Ammon's horn (tissue), 1 donor: ENCODE measurements at regions not wholly inside any gene's neighbourhood (a gene's known extent, or its start where the extent isn't known, plus 50 kb on each side); places are given as distances from the start of the nearest gene placed in this dataset.

Experiments
- DNase-seq: peaks from one replicate; pipeline ENCODE4 v3.0.0-alpha.2; 2016; ENCODE audit warnings: low spot score

GRCh38 chr2:177118636-177119035 lies 94.0 kb upstream of the HNRNPA3 start:
- DNase-seq = no peak

GRCh38 chr2:177119099-177119498 lies 93.5 kb upstream of the HNRNPA3 start:
- DNase-seq = no peak

GRCh38 chr2:177123048-177123447 lies 89.5 kb upstream of the HNRNPA3 start:
- no peak for DNase-seq

- DNase-seq = no peak
Measured at GRCh38 chr2:177124371-177124770, 88.2 kb upstream of the HNRNPA3 start.

- no peak for DNase-seq
Measured at GRCh38 chr2:177127821-177128220, 84.8 kb upstream of the HNRNPA3 start.

GRCh38 chr2:177129610-177130009 lies 83.0 kb upstream of the HNRNPA3 start:
- DNase-seq = no peak

GRCh38 chr2:177131858-177132257 lies 80.7 kb upstream of the HNRNPA3 start:
- no peak for DNase-seq

GRCh38 chr2:177138823-177139222 lies 73.8 kb upstream of the HNRNPA3 start:
- no peak for DNase-seq

GRCh38 chr2:177141866-177142265 lies 70.7 kb upstream of the HNRNPA3 start:
- DNase-seq = no peak

- DNase-seq = no peak
Measured at GRCh38 chr2:177143444-177143843, 69.2 kb upstream of the HNRNPA3 start.

- peak; percentile 69 for DNase-seq
Measured at GRCh38 chr2:177147093-177147694, 65.4 kb upstream of the HNRNPA3 start.

- DNase-seq = no peak
Measured at GRCh38 chr2:177147834-177148445, 64.7 kb upstream of the HNRNPA3 start.

GRCh38 chr2:177148477-177149154 lies 64.0 kb upstream of the HNRNPA3 start:
- peak; percentile 75 for DNase-seq

- no peak for DNase-seq
Measured at GRCh38 chr2:177149155-177149503, 63.5 kb upstream of the HNRNPA3 start.

- no peak for DNase-seq
Measured at GRCh38 chr2:177153805-177154204, 58.8 kb upstream of the HNRNPA3 start.

- no peak for DNase-seq
Measured at GRCh38 chr2:177154809-177155208, 57.8 kb upstream of the HNRNPA3 start.

- DNase-seq = no peak
Measured at GRCh38 chr2:177155631-177156030, 57.0 kb upstream of the HNRNPA3 start.

- peak; percentile 41 for DNase-seq
Measured at GRCh38 chr2:177161741-177162460, 50.7 kb upstream of the HNRNPA3 start.
